BLaER1 (cell line): ENCODE measurements at regions not wholly inside any gene's neighbourhood (a gene's known extent, or its start where the extent isn't known, plus 50 kb on each side); places are given as distances from the start of the nearest gene placed in this dataset.

Experiments used
- H3K27ac ChIP-seq: shearing (Covaris generic); formaldehyde crosslinking; 2 replicates; pipeline ENCODE4 v1.8.1; 2022
- H3K27me3 ChIP-seq: shearing (Covaris generic); formaldehyde crosslinking; 2 replicates; pipeline ENCODE4 v1.8.1; 2022
- H3K36me3 ChIP-seq: shearing (Covaris generic); formaldehyde crosslinking; 2 replicates; pipeline ENCODE4 v1.8.1; 2022
- H3K4me1 ChIP-seq: shearing (Covaris generic); formaldehyde crosslinking; 2 replicates; pipeline ENCODE4 v1.8.1; 2022
- H3K4me2 ChIP-seq: shearing (Covaris generic); formaldehyde crosslinking; 2 replicates; pipeline ENCODE4 v1.8.1; 2022
- H3K4me3 ChIP-seq: shearing (Covaris generic); formaldehyde crosslinking; 2 replicates; pipeline ENCODE4 v1.8.1; 2022
- H3K9ac ChIP-seq: shearing (Covaris generic); formaldehyde crosslinking; 2 replicates; pipeline ENCODE4 v1.8.1; 2022
- H3K9me3 ChIP-seq: shearing (Covaris generic); formaldehyde crosslinking; 2 replicates; pipeline ENCODE4 v1.8.1; 2022
- H4K20me1 ChIP-seq: shearing (Covaris generic); formaldehyde crosslinking; 2 replicates; pipeline ENCODE4 v1.8.1; 2022
- Cebpa-rat ChIP-seq: shearing (Covaris generic); IDR thresholded peaks from 2 replicates; pipeline ENCODE4 v1.8.1; 2022

DNA sequence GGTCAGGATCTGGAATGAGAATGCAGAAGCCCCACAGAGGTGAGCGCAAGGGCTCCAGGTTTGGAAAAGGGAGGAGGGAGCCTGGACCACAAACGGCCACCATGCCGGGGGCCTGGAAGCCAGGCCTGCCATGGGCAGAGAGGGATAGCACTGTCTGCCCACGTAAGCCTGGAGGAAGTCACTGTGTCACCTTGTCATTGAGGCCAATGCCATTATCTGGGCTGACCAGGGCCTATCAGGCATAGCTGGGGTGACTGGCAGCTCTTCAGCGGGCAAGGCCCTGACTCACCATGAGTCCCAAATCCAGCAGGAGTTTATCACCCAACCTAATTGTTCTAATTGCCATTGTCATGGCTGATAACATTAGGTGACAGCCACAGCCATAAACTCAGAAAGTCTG is 84.6 kb downstream of the MATN1 start:
- H3K36me3 ChIP-seq = no peaks in the 10 kb centered on the region

DNA sequence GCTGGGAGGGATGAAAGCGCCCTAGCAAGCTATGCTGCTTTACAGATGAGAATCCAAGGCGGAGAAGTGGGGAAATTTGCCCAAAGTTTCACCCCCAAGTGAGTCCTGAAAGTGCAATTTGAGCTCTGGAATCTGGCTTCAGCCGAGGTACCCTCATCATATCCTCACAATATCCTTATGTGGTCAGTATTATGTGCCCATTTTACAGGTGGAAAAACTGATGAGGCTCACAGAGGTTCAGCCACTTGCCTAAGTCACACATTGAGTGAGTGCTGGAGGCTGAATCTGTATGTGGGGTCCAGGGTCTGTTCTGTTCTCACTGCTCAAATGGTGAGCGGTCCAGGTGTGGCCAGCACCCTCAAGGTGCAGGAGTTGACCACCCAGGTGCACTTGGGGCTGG is 85.3 kb downstream of the MATN1 start:
- no peaks in the 10 kb centered on the region for H4K20me1 ChIP-seq
- H3K9me3 ChIP-seq = no peaks in the 10 kb centered on the region
- H3K9ac ChIP-seq = no peak overlapping the region
- H3K4me3 ChIP-seq = no peak overlapping the region
- H3K27ac ChIP-seq = no peak overlapping the region
- TF ChIP-seq Cebpa-rat = no peak
- H3K4me2 ChIP-seq = no peak overlapping the region
- no peaks in the 10 kb centered on the region for H3K27me3 ChIP-seq
- no peaks in the 10 kb centered on the region for H3K36me3 ChIP-seq
- peaks cover 6% of the 10 kb centered on the region; the same call in 1 of the 2 replicates for H3K4me1 ChIP-seq

More for the DNA sequence above, 84.6 kb downstream of the MATN1 start:
- H3K4me3 ChIP-seq = no peak overlapping the region
- no peak for TF ChIP-seq Cebpa-rat
- H4K20me1 ChIP-seq = no peaks in the 10 kb centered on the region
- peaks cover 6% of the 10 kb centered on the region; the same call in 1 of the 2 replicates for H3K4me1 ChIP-seq
- no peak overlapping the region for H3K4me2 ChIP-seq
- no peaks in the 10 kb centered on the region for H3K27me3 ChIP-seq
- H3K27ac ChIP-seq = no peak overlapping the region
- no peaks in the 10 kb centered on the region for H3K9me3 ChIP-seq
- H3K9ac ChIP-seq = no peak overlapping the region

DNA sequence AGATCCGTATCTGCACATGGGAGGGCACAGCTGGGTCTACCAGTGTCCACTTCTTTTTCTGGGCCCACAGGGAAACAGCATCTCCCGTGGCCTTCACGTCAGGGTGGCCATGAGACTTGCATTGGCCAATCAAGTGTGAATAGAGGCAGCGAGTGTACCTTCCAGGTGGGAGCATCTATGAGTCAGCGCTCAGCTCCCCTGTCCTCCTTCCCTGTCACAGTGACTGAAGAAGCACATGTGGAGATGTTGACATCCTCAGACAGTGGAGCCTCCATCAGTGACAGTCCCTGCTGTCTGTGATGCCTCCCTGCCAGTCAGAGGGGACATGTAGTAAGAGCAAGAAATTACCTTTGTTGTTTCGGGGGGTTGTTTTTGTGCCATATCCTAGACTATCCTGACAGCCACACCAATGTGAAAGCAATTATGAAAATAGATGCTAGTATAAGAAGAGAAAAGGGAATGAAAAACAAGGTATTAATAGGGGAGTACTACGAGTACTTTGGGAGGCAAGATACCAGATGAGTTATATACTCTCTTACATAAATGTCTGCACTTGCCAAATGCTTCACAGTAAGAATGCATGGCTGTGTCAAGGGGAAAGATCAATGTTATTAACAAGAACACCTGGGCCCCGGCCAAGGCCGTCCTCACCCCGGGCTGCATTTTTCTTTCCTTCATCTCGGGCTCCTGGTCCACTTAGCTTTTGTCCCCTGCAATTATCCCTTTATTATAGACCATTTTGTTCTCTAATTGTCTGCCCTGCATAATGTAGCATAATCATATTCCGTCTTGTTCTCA is 86.0 kb downstream of the MATN1 start:
- no peaks in the 10 kb centered on the region for H4K20me1 ChIP-seq
- H3K27ac ChIP-seq = no peak overlapping the region
- H3K27me3 ChIP-seq = no peaks in the 10 kb centered on the region
- no peak overlapping the region for H3K4me2 ChIP-seq
- no peak overlapping the region for H3K4me3 ChIP-seq
- TF ChIP-seq Cebpa-rat = no peak
- H3K4me1 ChIP-seq = 0 out of 2 replicates have a peak, but pooled peaks cover 1% of the 10 kb centered on the region
- no peak overlapping the region for H3K9ac ChIP-seq
- H3K36me3 ChIP-seq = no peaks in the 10 kb centered on the region
- no peaks in the 10 kb centered on the region for H3K9me3 ChIP-seq

DNA sequence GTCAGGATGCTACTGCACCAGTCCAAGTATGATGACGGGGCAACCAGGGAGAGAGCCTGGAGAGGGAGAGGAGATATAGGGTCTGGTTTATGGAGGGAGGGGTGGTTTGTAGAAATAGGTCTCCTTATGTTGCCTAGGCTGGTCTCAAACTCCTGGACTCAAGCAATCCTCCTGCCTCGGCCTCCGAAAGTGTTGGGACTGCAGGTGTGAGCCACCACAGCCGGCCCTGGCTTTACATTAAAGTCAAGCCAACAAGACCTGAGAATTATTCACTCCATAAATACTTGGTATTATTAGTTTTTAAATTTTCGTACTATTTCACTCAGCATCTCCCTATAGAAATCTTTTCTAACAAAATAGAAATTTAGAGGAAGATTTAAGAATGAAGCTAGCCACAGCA is 86.8 kb downstream of the MATN1 start:
- no peak for TF ChIP-seq Cebpa-rat
- H3K9ac ChIP-seq = no peak overlapping the region
- H4K20me1 ChIP-seq = no peaks in the 10 kb centered on the region
- no peak overlapping the region for H3K4me2 ChIP-seq
- no peak overlapping the region for H3K27ac ChIP-seq
- H3K36me3 ChIP-seq = no peaks in the 10 kb centered on the region
- no peak overlapping the region for H3K4me3 ChIP-seq
- no peaks in the 10 kb centered on the region for H3K9me3 ChIP-seq
- H3K4me1 ChIP-seq = no peaks in the 10 kb centered on the region
- H3K27me3 ChIP-seq = no peaks in the 10 kb centered on the region

DNA sequence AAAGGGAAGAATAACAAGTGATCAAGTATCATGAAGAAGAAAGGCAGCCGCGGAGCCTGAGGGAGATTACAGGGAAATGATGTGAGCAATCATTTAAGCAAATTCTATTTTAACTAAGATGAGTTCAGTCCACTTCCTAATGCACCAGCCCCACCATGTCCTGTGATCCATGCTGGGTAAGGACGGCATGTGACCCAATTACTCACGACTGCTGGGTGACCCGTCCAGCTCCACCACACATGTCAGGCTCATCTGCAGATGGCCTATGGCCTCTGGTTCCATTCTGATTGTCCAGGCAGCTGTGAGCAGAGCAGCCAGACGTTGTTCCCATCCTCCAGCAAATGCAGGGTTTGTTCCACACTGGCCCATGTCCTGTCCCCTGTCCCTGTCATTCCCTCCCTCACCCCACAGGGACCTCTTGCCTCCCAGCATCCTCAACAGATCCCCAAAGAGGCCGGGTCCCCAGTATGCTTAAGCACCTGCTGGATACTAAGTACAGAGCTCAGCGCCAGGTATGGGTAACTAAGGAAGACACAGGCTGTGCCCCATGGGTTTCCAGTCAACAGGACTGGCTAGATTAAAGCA is 87.9 kb downstream of the MATN1 start:
- Histone ChIP-seq H3K27me3 (no peaks in the 10 kb centered on the region), H3K27ac (no peak overlapping the region), H3K4me3 (no peak overlapping the region), H3K9ac (no peak overlapping the region), H3K4me2 (no peak overlapping the region), H4K20me1 (no peaks in the 10 kb centered on the region), H3K9me3 (no peaks in the 10 kb centered on the region), H3K36me3 (no peaks in the 10 kb centered on the region), H3K4me1 (no peaks in the 10 kb centered on the region)
- TF ChIP-seq Cebpa-rat = no peak

DNA sequence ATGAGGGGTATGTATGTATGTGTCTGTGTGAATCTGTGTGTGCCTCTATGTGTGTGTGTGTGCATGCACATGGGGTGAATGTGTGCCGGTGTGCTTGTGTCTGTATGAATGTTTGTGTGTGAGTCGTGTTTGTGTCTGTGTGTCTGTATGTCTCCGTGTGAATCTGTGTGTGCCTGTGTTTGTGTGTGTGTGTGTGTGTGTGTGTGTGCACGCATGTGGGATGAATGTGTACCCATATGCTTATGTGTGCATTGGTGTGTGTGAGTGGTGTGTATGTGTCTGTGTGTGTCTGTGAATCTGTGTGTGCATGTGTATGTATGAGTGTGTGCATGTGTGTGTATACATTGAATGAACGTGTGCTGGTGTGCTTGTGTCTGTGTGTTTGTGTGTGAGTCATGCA is 88.9 kb downstream of the MATN1 start:
- Histone ChIP-seq H3K9me3 (no peaks in the 10 kb centered on the region), H3K4me1 (no peaks in the 10 kb centered on the region), H3K4me2 (no peak overlapping the region), H3K27me3 (no peaks in the 10 kb centered on the region), H3K36me3 (no peaks in the 10 kb centered on the region), H3K9ac (no peak overlapping the region), H4K20me1 (no peaks in the 10 kb centered on the region), H3K4me3 (no peak overlapping the region), H3K27ac (no peak overlapping the region)
- TF ChIP-seq Cebpa-rat = no peak

DNA sequence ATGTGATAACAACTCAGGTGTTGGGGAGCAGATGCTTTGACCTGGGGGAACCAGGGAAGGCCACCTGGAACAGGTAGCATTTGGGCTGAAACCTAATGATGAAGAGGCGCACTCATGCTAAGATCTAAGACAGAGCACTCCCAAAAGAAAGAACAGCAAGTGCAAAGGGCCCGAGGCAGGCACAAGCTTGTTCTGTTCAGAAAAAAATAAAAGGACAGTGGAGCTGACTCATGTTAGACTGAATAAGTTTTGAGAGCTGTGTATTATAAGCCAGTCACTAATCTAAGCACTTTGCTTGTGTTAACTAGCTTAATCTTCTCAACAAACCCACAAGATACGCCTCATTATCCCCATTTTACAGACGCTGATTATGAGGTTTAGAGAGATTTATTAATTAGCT is 90.1 kb downstream of the MATN1 start:
- Histone ChIP-seq H3K4me1 (no peaks in the 10 kb centered on the region), H3K4me2 (no peak overlapping the region), H4K20me1 (no peaks in the 10 kb centered on the region), H3K9ac (no peak overlapping the region), H3K27me3 (no peaks in the 10 kb centered on the region), H3K36me3 (no peaks in the 10 kb centered on the region), H3K27ac (no peak overlapping the region), H3K4me3 (no peak overlapping the region), H3K9me3 (no peaks in the 10 kb centered on the region)
- TF ChIP-seq Cebpa-rat = no peak

DNA sequence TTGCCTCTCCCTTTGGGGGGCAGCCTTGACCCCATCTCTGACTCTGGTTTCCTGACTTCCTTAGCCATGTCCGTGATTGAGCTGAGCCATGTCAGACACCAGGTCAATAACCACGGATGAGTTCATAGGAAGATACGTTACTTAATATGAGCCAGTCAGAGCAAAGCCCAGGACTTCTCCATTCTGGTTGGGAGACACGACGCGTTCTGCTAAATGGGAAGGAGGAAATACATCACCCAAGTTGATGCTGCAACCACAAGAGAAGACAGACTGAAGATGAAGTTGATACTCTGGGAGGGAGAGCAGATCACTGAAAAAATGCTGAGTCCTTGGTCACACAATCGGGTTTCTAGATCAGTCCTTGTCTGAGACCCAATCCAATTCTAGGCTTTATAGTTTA is 90.9 kb downstream of the MATN1 start:
- Histone ChIP-seq H3K36me3 (no peaks in the 10 kb centered on the region), H3K4me2 (no peak overlapping the region), H4K20me1 (no peaks in the 10 kb centered on the region), H3K27ac (no peak overlapping the region), H3K9me3 (0 out of 2 replicates have a peak, but pooled peaks cover 3% of the 10 kb centered on the region), H3K9ac (no peak overlapping the region), H3K27me3 (no peaks in the 10 kb centered on the region), H3K4me1 (no peaks in the 10 kb centered on the region), H3K4me3 (no peak overlapping the region)
- TF ChIP-seq Cebpa-rat = no peak

DNA sequence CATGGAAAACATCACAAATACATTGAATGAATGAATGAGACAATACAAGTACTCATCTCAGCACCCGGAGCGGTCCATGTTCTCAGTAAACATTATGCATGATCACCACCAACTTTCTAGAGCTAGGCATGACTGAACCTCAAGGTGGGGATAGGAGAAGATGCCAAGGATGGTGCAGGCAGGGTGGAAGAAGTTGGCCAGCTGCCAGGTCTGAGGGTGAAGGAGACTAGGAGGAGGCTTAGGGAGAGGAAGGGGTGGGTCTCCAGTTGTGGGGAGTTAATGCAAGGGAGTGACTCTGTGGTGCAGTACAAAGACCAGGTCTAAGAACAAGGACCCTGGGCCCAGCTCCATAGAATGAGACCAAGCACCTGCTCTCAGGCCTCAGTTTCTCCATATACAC is 91.7 kb downstream of the MATN1 start:
- H3K36me3 ChIP-seq = no peaks in the 10 kb centered on the region
- H3K4me2 ChIP-seq = no peak overlapping the region
- no peaks in the 10 kb centered on the region for H4K20me1 ChIP-seq
- no peak overlapping the region for H3K27ac ChIP-seq
- H3K4me3 ChIP-seq = no peak overlapping the region
- H3K4me1 ChIP-seq = no peaks in the 10 kb centered on the region
- no peak overlapping the region for H3K9ac ChIP-seq
- TF ChIP-seq Cebpa-rat = no peak
- no peaks in the 10 kb centered on the region for H3K27me3 ChIP-seq
- H3K9me3 ChIP-seq = peaks cover 10% of the 10 kb centered on the region

DNA sequence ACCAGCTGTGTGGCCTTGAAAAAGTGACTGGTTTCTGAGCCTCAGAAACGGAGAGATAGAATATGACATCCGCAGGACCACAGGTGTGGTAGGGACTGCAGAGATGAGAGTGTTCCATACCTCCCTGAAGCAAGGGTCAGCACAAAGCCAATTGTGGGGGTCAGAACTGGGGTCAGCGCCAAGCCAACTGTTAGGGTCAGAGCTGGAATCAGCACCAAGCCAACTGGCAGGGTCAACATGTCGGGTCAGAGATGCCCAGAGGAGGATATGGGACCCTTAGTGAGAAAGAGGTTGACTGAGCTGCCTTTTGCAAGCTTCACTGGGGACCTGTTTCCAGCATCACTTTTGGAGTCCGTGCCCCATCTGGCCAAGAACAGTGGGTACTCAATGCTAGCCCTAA is 93.9 kb downstream of the MATN1 start:
- Histone ChIP-seq H3K9ac (no peak overlapping the region), H3K27me3 (no peaks in the 10 kb centered on the region), H4K20me1 (no peaks in the 10 kb centered on the region), H3K4me3 (no peak overlapping the region), H3K4me1 (no peaks in the 10 kb centered on the region), H3K27ac (no peak overlapping the region), H3K4me2 (no peak overlapping the region), H3K36me3 (no peaks in the 10 kb centered on the region), H3K9me3 (peaks cover 13% of the 10 kb centered on the region)
- no peak for TF ChIP-seq Cebpa-rat
